Stimulated activated memory B cell treated with anti-CD40 and anti-IgM and Interleukin-4, amounts not matched to agents 10 μg/mL and 1 μg/mL and 100 μg/mL, for 72 hours (primary cell): ENCODE measurements at regions not wholly inside any gene's neighbourhood (a gene's known extent, or its start where the extent isn't known, plus 50 kb on each side); places are given as distances from the start of the nearest gene placed in this dataset.
A peak's percentile ranks its signal among the peaks of the same experiment; 100 is the strongest.

Experiments used
- ATAC-seq: fragments of 150-1000 bp; cut with Tn5 transposase; 2 replicates; pipeline ENCODE4 v1.10.0; 2021
- H3K27ac Mint-ChIP-seq: one replicate; pipeline ENCODE4 v1.8.0; 2022; ENCODE audit warnings: mild to moderate bottlenecking, mixed read lengths
- H3K27me3 Mint-ChIP-seq: one replicate; pipeline ENCODE4 v1.8.0; 2022; ENCODE audit warnings: mixed read lengths
- H3K36me3 Mint-ChIP-seq: one replicate; pipeline ENCODE4 v1.8.0; 2022; ENCODE audit warnings: mixed read lengths
- H3K4me1 Mint-ChIP-seq: one replicate; pipeline ENCODE4 v1.8.0; 2022; ENCODE audit warnings: mixed read lengths
- H3K4me3 Mint-ChIP-seq: one replicate; pipeline ENCODE4 v1.8.0; 2022; ENCODE audit warnings: mild to moderate bottlenecking, moderate library complexity, mixed read lengths
- H3K9me3 Mint-ChIP-seq: one replicate; pipeline ENCODE4 v1.8.0; 2022; ENCODE audit warnings: mixed read lengths

DNA sequence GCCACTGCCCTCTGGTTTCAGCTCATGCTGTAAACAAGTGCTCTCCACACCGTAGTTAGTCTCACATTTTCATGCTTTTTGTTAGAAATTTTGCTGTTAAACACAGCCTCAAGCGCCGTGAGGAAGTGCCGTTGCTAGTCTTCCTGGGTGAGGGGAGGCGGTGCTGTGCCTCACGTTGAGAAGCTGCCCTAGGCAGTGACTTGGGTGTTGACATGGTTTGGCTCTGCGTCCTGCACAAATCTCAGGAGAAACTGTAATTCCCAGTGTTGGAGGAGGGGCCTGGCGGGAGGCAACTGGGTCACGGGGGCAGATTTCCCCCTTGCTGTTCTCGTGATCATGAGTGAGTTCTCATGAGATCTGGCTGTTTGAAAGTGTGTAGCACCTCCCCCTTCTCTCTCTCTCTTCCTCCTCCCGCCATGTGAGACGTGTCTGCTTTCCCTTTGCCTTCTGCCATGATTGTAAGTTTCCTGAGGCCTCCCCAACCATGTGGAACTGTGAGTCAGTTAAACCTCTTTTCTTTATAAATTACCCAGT is 95.8 kb downstream of the ERMARD start:
- H3K4me1 Mint-ChIP-seq, result peaks cover 14% of the 10 kb centered on the region
- no peaks in the 10 kb centered on the region for H3K9me3 Mint-ChIP-seq
- no peak overlapping the region for H3K27ac Mint-ChIP-seq
- no peak for ATAC-seq
- peaks cover 35% of the 10 kb centered on the region for H3K27me3 Mint-ChIP-seq
- H3K36me3 Mint-ChIP-seq, result no peaks in the 10 kb centered on the region
- H3K4me3 Mint-ChIP-seq, result no peak overlapping the region

DNA sequence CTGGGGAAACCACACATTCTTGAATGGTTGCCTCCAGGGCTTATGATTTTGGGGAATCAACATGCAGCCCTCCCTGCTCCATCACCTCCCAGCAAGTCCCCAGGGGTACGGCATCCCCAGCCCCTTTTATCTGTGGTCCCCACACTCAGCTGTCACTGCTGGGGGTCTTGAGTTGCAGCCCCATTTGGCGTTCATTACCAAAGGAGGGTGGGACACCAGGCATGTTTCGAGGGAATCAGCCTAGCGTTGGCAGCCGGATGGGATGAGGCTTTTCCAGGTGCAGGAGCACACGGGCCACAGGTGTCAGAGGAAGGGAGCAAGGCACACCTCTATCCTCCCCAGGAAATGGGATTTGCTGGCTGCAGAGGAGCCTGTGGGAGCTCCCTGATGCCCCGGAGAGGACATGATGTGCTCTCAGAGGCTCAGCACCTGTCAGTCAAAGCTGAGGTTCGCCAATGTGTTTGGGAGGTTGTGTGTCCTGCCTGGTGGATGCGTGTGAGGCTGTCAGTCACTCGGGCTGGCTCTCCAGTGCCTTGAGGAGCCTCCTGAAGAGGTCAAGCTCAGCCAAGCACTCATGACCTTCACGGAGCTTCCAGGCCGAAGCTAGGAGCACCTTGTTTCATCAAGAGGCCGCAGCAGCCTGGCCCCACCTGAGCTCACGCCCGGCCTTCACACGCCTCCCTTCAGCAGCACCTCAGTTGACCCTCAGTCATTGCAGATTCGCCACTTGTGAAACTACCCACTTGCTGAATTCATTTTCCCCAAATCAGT is 95.0 kb downstream of the ERMARD start:
- Mint-ChIP-seq H3K4me1 (peaks cover 14% of the 10 kb centered on the region), H3K27me3 (peaks cover 35% of the 10 kb centered on the region), H3K27ac (no peak overlapping the region), H3K9me3 (no peaks in the 10 kb centered on the region), H3K4me3 (no peak overlapping the region), H3K36me3 (no peaks in the 10 kb centered on the region)
- ATAC-seq, result no peak

- ATAC-seq, result no peak
- Mint-ChIP-seq H3K27ac (no peak overlapping the region), H3K27me3 (peaks cover 36% of the 10 kb centered on the region), H3K4me3 (no peak overlapping the region), H3K36me3 (no peaks in the 10 kb centered on the region), H3K9me3 (no peaks in the 10 kb centered on the region), H3K4me1 (peaks cover 14% of the 10 kb centered on the region)
These were observed 94.2 kb downstream of the ERMARD start for GRCh38 chr6:169845426-169846285.

DNA sequence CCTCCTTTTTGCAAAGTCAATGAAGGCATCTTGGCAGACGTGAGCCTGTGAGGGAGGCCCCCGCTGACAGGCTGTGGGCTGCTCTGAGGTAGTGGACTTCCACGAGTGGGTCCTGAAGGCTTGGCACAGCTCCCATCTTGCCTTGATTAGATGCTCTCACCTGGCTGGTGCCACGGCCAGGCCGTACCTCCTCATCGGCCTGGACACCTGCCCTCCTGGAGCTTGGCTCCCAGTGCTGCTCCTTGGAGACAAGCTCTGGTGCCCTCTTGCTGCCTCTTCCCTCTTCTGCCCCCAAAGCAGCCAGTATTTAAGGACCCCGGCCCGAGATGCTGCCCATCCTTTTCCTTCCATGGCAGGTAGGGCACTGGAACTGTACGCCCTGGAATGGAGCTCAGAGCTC is 93.5 kb downstream of the ERMARD start:
- no peak for ATAC-seq
- H3K27ac Mint-ChIP-seq, result no peak overlapping the region
- H3K9me3 Mint-ChIP-seq, result peaks cover 4% of the 10 kb centered on the region
- H3K27me3 Mint-ChIP-seq, result peaks cover 35% of the 10 kb centered on the region
- no peaks in the 10 kb centered on the region for H3K36me3 Mint-ChIP-seq
- H3K4me3 Mint-ChIP-seq, result no peak overlapping the region
- H3K4me1 Mint-ChIP-seq, result peaks cover 14% of the 10 kb centered on the region

GRCh38 chr6:169843991-169844390 is 92.6 kb downstream of the ERMARD start:
- no peak for ATAC-seq
- Mint-ChIP-seq H3K4me3 (no peak overlapping the region), H3K27ac (no peak overlapping the region), H3K36me3 (no peaks in the 10 kb centered on the region), H3K9me3 (peaks cover 4% of the 10 kb centered on the region), H3K27me3 (peaks cover 27% of the 10 kb centered on the region), H3K4me1 (peaks cover 14% of the 10 kb centered on the region)

DNA sequence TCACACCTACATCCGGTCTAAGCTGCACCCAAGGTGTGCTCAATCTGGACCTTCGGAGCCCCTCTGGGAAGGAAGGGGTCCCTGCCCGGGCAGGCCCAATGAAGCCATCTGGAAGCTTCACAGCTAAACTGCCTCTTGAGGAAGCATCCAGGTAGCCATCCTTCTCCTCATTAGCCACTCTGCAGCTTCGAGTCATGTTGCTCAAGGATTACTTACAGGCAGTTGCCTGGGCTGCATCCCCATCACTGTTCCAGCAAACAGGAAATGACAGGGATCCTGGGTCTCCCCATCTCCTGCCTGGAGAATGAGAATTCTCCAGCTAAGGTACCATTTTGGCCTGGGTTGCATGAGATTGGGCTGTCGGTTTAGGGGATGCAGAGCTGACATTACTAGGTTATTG is 91.7 kb downstream of the ERMARD start:
- peaks cover 14% of the 10 kb centered on the region for H3K4me1 Mint-ChIP-seq
- H3K27ac Mint-ChIP-seq, result no peak overlapping the region
- H3K36me3 Mint-ChIP-seq, result no peaks in the 10 kb centered on the region
- peaks cover 31% of the 10 kb centered on the region for H3K27me3 Mint-ChIP-seq
- ATAC-seq, result no peak
- H3K4me3 Mint-ChIP-seq, result no peak overlapping the region
- peaks cover 4% of the 10 kb centered on the region for H3K9me3 Mint-ChIP-seq

- Mint-ChIP-seq H3K4me3 (no peak overlapping the region), H3K4me1 (peaks cover 14% of the 10 kb centered on the region), H3K36me3 (no peaks in the 10 kb centered on the region), H3K27ac (no peak overlapping the region), H3K27me3 (peaks cover 34% of the 10 kb centered on the region), H3K9me3 (peaks cover 4% of the 10 kb centered on the region)
- ATAC-seq, result no peak
These were observed 90.6 kb downstream of the ERMARD start for GRCh38 chr6:169841907-169842606.

GRCh38 chr6:169841251-169841650 is 89.8 kb downstream of the ERMARD start:
- ATAC-seq, result no peak
- Mint-ChIP-seq H3K27me3 (peaks cover 41% of the 10 kb centered on the region), H3K4me3 (no peak overlapping the region), H3K27ac (no peak overlapping the region), H3K9me3 (peaks cover 4% of the 10 kb centered on the region), H3K4me1 (peaks cover 14% of the 10 kb centered on the region), H3K36me3 (no peaks in the 10 kb centered on the region)

- Mint-ChIP-seq H3K4me1 (peaks cover 11% of the 10 kb centered on the region), H3K27me3 (peaks cover 41% of the 10 kb centered on the region), H3K36me3 (no peaks in the 10 kb centered on the region), H3K4me3 (no peak overlapping the region), H3K9me3 (peaks cover 4% of the 10 kb centered on the region), H3K27ac (no peak overlapping the region)
- ATAC-seq, result peak; percentile 62
These were observed 88.6 kb downstream of the ERMARD start for GRCh38 chr6:169839898-169840631.

DNA sequence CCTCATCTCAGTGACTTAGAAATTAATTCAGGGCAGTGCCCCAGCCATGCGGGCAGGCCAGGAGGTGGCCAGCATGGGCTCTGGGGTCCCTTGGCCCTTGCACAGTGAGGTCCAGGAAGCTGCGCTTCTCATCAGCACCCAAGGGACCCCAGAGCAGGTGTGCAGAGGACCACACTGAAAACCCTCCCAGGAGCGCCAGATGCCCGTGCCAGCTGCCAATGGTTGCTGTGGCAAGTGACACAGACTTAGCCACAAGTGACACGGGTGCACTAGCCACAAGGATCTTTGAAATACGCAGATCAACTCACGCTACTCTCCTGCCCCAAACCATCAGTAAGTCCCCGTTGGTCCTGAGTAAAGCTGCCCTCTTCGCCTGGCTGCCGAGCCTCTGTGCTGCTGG is 88.1 kb downstream of the ERMARD start:
- Mint-ChIP-seq H3K4me3 (no peak overlapping the region), H3K9me3 (peaks cover 4% of the 10 kb centered on the region), H3K27ac (no peak overlapping the region), H3K4me1 (peaks cover 7% of the 10 kb centered on the region), H3K36me3 (no peaks in the 10 kb centered on the region), H3K27me3 (peaks cover 42% of the 10 kb centered on the region)
- no peak for ATAC-seq

- Mint-ChIP-seq H3K27me3 (peaks cover 42% of the 10 kb centered on the region), H3K4me1 (peaks cover 2% of the 10 kb centered on the region), H3K36me3 (no peaks in the 10 kb centered on the region), H3K9me3 (peaks cover 4% of the 10 kb centered on the region), H3K4me3 (no peak overlapping the region), H3K27ac (no peak overlapping the region)
- no peak for ATAC-seq
These were observed 87.6 kb downstream of the ERMARD start for GRCh38 chr6:169839029-169839481.

DNA sequence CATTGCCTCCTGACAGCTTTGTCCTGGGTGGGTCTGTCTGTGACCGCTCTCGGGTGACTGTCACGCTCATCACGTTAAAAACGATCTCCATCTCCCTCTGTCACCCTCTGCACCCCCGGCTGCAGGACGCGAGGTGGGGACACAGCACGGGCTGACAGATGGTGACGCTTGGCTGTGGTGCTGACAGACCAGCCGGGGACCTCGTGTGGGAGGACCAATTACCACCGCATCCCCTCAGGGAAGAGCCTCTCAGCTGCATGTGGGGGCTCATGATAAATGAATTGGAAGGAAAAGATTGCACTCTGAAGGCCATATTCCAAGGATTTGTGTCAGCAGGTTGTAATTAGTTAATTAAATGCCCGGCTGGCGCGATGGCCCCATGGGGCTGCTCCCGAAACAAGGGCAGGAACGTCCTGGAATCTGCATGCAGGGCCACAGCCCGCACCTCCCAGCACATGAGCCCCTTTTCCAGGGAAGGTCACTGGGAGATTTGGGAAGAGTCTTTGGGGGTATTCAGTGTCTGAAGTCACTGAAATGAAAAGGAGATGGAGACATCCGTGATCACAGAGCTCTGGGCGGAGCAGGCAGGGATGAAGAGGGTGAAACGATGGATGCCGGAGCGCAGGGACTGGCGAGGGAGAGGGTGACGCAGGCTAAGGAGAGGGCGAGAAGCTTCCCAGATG is 87.1 kb downstream of the ERMARD start:
- no peak for ATAC-seq
- Mint-ChIP-seq H3K4me1 (no peaks in the 10 kb centered on the region), H3K36me3 (no peaks in the 10 kb centered on the region), H3K27ac (no peak overlapping the region), H3K4me3 (no peak overlapping the region), H3K9me3 (peaks cover 4% of the 10 kb centered on the region), H3K27me3 (peaks cover 46% of the 10 kb centered on the region)

- Mint-ChIP-seq H3K4me3 (no peak overlapping the region), H3K9me3 (peaks cover 4% of the 10 kb centered on the region), H3K27ac (no peak overlapping the region), H3K27me3 (peaks cover 52% of the 10 kb centered on the region), H3K36me3 (no peaks in the 10 kb centered on the region), H3K4me1 (no peaks in the 10 kb centered on the region)
- peak; percentile 44 for ATAC-seq
These were observed 86.3 kb downstream of the ERMARD start for GRCh38 chr6:169837529-169838250.
